HT-29 (cell line): ENCODE measurements at regions not wholly inside any gene's neighbourhood (a gene's known extent, or its start where the extent isn't known, plus 50 kb on each side); places are given as distances from the start of the nearest gene placed in this dataset.
"Not testable (repeated sequence)": the region's sequence is repeated elsewhere in the genome, so short reads cannot be mapped to it uniquely, and the experiment has no call there.

ENCODE experiments used
- DNase-seq: peaks from one replicate; pipeline ENCODE4 v3.0.0-alpha.2; 2015; ENCODE audit warnings: low spot score

- DNase-seq = no peak
These were observed 454.9 kb downstream of the PRR16 start for GRCh38 chr5:120919017-120919416.

GRCh38 chr5:120923026-120923425 lies 458.9 kb downstream of the PRR16 start:
- DNase-seq = no peak

- no peak for DNase-seq
These were observed 462.4 kb downstream of the PRR16 start for GRCh38 chr5:120926471-120926870.

- no peak for DNase-seq
These were observed 463.9 kb downstream of the PRR16 start for GRCh38 chr5:120927950-120928530.

- DNase-seq = no peak
These were observed 468.4 kb downstream of the PRR16 start for GRCh38 chr5:120932480-120932879.

DNA sequence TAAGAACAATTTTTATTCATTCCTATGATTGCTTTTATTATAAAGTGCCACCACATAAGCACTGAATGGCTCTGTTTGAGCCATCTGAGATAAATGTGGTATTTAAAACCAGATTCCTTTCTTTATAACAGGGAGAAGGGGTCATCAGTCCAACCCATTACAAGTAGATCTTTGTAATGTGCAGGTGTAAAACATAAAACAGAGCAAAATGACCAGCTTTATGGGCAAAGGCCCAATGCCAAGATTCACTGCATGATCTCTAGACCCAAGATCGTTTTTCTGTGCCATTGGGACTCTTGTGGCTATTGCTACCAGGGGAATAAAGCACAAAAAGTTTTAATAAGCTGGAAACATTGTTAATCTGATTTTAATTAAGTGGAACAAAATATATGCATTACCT lies 469.9 kb downstream of the PRR16 start:
- DNase-seq = no peak

DNA sequence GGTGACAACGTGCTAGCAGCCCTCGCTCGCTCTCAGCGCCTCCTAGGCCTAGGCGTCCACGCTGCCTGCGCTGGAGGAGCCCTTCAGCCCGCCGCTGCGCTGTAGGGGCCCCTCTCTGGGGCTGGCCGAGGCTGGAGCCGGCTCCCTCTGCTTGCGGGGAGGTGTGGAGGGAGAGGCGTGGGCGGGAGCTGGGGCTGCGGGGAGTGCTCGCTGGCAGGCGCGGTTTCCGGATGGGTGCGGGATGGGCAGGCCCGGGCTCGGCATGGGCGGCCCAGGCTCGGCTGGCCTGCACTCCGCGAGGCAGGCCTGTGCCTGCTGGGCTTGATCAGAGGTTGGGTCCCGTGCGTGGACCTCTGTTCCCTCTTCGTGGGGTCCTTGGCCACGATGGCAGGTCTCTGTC lies 472.6 kb downstream of the PRR16 start:
- DNase-seq = no peak

DNA sequence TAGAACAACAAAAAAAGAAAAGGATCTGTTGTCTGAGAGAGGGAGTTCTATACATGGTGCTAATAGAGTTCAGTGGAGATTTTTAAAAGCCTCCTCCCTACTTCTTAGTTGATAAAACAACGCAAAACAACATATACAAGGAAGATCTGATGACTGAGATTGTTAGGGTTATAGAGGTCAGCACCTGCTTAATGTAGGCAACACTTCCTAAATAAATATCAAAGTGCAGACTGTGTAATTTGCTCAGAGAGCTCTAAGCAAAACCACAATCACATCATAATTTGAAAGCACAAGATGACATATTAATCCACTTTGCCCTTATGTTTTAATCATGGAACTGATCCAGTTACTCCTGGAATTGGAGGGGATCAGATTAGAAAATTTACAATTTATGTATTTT lies 474.5 kb downstream of the PRR16 start:
- no peak for DNase-seq

DNA sequence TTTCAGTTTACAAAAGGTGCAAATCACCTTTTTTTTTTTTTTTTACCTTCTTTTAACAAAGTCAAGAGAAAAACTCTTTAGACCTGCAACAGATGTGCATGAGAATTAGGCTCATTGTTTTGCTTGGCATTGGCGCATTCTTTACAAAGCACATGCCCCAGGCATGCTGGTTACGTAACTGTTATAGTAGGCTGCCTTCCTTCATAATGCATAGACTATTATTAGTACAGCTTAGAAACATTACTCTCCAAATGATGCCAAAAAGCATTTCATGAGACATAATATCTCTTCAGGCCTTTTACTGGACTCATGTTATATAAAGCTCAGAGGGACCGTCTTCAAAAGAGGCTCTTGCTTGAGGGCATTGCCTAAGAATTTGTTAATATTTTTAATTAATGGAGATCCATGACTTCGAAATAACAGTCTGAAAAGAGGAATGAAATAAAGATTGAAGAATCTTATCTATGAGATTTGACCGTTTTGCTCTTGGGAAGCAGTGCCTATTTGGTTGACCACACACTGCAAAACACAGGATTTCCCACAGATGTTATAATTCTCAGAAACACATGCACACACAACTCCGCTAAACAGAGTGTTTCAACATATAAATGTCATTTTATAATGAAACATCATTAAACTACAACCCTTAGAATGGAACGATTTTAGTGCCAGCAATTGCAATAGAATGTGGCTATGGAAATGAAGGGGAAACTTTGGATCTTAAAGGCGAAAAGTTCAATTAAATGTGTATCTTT lies 478.7 kb downstream of the PRR16 start:
- DNase-seq = no peak

- DNase-seq = not testable (repeated sequence)
These were observed 485.5 kb downstream of the PRR16 start for GRCh38 chr5:120949596-120949995.

- DNase-seq = not testable (repeated sequence)
These were observed 489.3 kb downstream of the PRR16 start for GRCh38 chr5:120953445-120953844.

GRCh38 chr5:120954255-120954654 lies 490.2 kb downstream of the PRR16 start:
- DNase-seq = no peak

DNA sequence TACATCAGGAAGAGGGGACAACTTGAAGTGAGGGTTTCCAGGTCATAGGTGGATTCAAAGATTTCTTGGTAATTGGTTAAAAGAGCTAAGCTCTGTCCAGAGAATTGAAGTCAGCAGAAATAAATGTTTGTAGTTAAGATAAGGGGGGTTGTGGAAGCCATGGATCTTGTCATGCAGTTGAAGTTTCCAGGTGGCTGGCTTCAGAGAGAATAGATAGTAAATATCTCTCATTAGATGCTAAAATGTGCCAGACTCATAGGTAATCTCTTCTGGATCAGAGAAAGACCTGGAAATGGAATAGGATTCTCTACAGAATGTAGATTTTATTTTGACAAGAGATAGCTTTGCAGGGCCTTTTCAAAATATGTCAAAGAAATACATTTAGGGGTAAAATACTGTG lies 491.7 kb downstream of the PRR16 start:
- DNase-seq = no peak

- no peak for DNase-seq
These were observed 494.9 kb downstream of the PRR16 start for GRCh38 chr5:120958877-120959485.

DNA sequence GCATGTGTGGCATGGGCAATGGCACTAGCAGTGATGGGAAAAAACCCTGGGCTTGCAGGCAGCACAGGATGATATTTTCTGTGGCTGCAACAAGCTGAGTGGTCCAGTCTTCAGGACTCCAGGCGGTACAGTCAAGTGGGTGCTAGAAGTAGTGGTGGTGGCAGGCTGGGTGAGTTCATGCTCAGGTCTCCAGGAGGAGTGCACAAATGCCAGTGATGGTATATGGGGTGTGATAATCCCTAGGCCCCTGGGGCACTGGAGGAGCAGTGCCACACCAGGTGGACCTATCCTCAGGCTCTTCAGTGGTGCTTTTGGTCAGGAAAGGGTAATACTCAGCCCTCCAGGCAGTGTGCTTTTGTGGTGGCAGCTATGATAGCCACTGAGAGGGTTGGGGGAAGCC lies 496.4 kb downstream of the PRR16 start:
- DNase-seq = no peak

DNA sequence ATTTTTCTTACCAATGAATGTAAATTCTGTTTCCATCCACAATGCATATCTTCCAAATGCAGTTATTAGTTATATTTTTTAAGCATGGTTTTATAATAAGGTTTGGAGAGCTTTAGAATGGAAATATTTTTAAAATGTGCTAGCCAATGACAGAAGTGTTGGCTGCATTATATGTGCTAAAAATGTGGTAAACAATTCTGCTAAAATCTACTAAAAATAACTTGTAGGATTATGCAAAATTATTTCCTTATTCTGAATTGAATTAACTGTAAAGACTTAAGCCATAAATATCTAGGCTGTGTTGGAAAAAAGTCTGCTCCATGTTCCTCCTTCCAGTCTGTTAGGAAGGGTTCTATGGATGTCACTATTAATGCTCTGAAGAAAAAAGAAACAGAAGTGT lies 503.3 kb downstream of the PRR16 start:
- no peak for DNase-seq

- DNase-seq = no peak
These were observed 510.6 kb downstream of the PRR16 start for GRCh38 chr5:120974690-120975089.

GRCh38 chr5:120982351-120982750 lies 518.3 kb downstream of the PRR16 start:
- no peak for DNase-seq

DNA sequence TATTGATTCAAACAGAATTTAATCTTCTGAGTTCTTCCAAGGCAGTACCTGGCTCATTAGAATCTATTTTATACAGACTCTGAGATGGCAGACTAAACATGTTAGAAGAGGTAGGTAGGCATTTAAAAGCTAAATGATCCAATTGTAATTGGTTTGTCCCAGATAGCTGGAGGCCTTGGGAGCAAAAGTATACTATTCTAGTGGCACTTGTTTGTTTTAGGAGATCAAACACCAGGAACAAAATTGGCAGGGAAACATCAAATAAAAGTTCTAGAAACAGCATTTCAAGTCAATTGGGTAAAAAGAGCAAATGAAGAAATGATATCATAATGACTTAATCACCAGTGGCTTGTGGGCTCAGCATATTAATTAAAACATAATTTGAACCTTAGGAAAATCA lies 521.4 kb downstream of the PRR16 start:
- no peak for DNase-seq

GRCh38 chr5:120988491-120988890 lies 524.4 kb downstream of the PRR16 start:
- no peak for DNase-seq

GRCh38 chr5:120988941-120989340 lies 524.8 kb downstream of the PRR16 start:
- no peak for DNase-seq

- no peak for DNase-seq
These were observed 527.5 kb downstream of the PRR16 start for GRCh38 chr5:120991569-120991968.

DNA sequence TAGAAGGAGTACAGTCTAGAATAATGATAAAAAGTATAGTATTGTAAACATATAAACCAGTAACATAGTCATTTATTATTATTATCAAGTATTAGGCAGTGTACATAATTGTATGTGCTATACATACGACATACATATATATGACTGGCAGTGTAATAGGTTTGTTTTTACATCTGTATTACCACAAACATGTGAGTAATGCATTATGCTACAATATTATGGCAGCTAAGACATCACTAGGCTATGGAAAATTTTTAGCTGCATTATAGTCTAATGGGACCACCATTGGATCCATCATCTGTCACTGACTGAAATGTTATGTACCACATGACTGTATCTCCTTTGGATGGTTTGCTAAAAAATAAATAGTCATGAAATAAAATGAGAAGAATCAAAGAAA lies 530.0 kb downstream of the PRR16 start:
- DNase-seq = no peak
